RCC 7860 (cell line): ENCODE measurements at regions not wholly inside any gene's neighbourhood (a gene's known extent, or its start where the extent isn't known, plus 50 kb on each side); places are given as distances from the start of the nearest gene placed in this dataset.
A peak's percentile ranks its signal among the peaks of the same experiment; 100 is the strongest.
"Not testable (repeated sequence)": the region's sequence is repeated elsewhere in the genome, so short reads cannot be mapped to it uniquely, and the experiment has no call there.

Source experiments
- DNase-seq: peaks from one replicate; pipeline ENCODE4 v3.0.0-alpha.2; 2015; ENCODE audit warnings: low spot score
- FAIRE-seq: peaks from 2 replicates; lab custom pipeline; 2012; peaks lifted over from hg19 to GRCh38; lab: Jason Lieb, UNC

GRCh38 chr2:203585516-203585915 lies 50.4 kb upstream of the RAPH1 start:
- DNase-seq (no peak), FAIRE-seq (no peak)

- DNase-seq (no peak), FAIRE-seq (no peak)
Observed at GRCh38 chr2:203586206-203586605, 51.1 kb upstream of the RAPH1 start.

- FAIRE-seq (no peak), DNase-seq (no peak)
Observed at GRCh38 chr2:203586696-203587095, 51.6 kb upstream of the RAPH1 start.

- DNase-seq = no peak
- no peak for FAIRE-seq
Observed at GRCh38 chr2:203590496-203590895, 55.4 kb upstream of the RAPH1 start.

GRCh38 chr2:203591642-203592041 lies 56.5 kb upstream of the RAPH1 start:
- FAIRE-seq = no peak

GRCh38 chr2:203592470-203592869 lies 57.4 kb upstream of the RAPH1 start:
- DNase-seq = no peak
- FAIRE-seq = no peak

More at GRCh38 chr2:203591642-203592041, 56.5 kb upstream of the RAPH1 start:
- no peak for DNase-seq

- FAIRE-seq (no peak), DNase-seq (no peak)
Observed at GRCh38 chr2:203594541-203594940, 59.4 kb upstream of the RAPH1 start.

GRCh38 chr2:203596183-203596582 lies 61.1 kb upstream of the RAPH1 start:
- DNase-seq = no peak

GRCh38 chr2:203599509-203599908 lies 64.4 kb upstream of the RAPH1 start:
- FAIRE-seq (no peak), DNase-seq (no peak)

More at GRCh38 chr2:203596183-203596582, 61.1 kb upstream of the RAPH1 start:
- no peak for FAIRE-seq

GRCh38 chr2:203600286-203600685 lies 65.2 kb upstream of the RAPH1 start:
- FAIRE-seq = no peak
- no peak for DNase-seq

- DNase-seq (no peak), FAIRE-seq (no peak)
Observed at GRCh38 chr2:203603456-203604389, 68.6 kb upstream of the RAPH1 start.

GRCh38 chr2:203605302-203605701 lies 70.2 kb upstream of the RAPH1 start:
- DNase-seq = no peak
- FAIRE-seq = no peak

- no peak for DNase-seq
- no peak for FAIRE-seq
Observed at GRCh38 chr2:203606051-203606450, 71.0 kb upstream of the RAPH1 start.

- FAIRE-seq = no peak
Observed at GRCh38 chr2:203610558-203610957, 75.5 kb upstream of the RAPH1 start.

GRCh38 chr2:203612246-203612645 lies 77.1 kb upstream of the RAPH1 start:
- no peak for DNase-seq
- FAIRE-seq = no peak

More at GRCh38 chr2:203610558-203610957, 75.5 kb upstream of the RAPH1 start:
- no peak for DNase-seq

GRCh38 chr2:203619267-203619878 lies 84.3 kb upstream of the RAPH1 start:
- no peak for FAIRE-seq
- DNase-seq = no peak

- FAIRE-seq = no peak
- no peak for DNase-seq
Observed at GRCh38 chr2:203621981-203622515, 84.4 kb upstream of the CD28 start.

- DNase-seq = peak; percentile 74
Observed at GRCh38 chr2:203623096-203623495, 83.3 kb upstream of the CD28 start.

GRCh38 chr2:203623661-203624060 lies 82.8 kb upstream of the CD28 start:
- DNase-seq = peak; percentile 20
- no peak for FAIRE-seq

More at GRCh38 chr2:203623096-203623495, 83.3 kb upstream of the CD28 start:
- no peak for FAIRE-seq

GRCh38 chr2:203625701-203626100 lies 80.7 kb upstream of the CD28 start:
- DNase-seq (no peak), FAIRE-seq (no peak)

GRCh38 chr2:203626247-203626646 lies 80.2 kb upstream of the CD28 start:
- not testable (repeated sequence) for FAIRE-seq, DNase-seq
